Middle frontal gyrus (tissue), 1 donor: ENCODE measurements at regions not wholly inside any gene's neighbourhood (a gene's known extent, or its start where the extent isn't known, plus 50 kb on each side); places are given as distances from the start of the nearest gene placed in this dataset.
"Not testable (repeated sequence)": the region's sequence is repeated elsewhere in the genome, so short reads cannot be mapped to it uniquely, and the experiment has no call there.

Source experiments
- DNase-seq: peaks from one replicate; pipeline ENCODE4 v3.0.0-alpha.2; 2015; ENCODE audit warnings: low spot score; ENCODE audit errors: extremely low spot score

DNA sequence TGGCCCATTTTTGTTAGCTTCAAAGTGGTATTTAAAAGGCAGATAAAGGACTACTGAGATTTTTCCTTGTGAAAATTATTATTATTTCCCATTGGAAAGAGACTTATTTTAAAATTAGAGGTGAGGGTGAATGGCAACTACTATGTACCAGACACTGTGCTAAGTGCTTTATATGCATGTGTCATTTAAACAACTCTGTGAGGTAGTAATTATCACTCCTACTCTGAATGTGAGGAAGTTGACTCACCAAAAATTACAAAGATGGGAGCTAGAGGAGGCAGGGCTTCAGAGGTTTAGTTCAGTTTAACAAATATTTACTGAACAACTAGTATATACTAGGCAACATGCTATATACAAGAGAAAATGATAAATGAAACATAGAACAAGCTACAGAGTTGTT, 78.2 kb downstream of the MSL3 start:
- DNase-seq = no peak

DNA sequence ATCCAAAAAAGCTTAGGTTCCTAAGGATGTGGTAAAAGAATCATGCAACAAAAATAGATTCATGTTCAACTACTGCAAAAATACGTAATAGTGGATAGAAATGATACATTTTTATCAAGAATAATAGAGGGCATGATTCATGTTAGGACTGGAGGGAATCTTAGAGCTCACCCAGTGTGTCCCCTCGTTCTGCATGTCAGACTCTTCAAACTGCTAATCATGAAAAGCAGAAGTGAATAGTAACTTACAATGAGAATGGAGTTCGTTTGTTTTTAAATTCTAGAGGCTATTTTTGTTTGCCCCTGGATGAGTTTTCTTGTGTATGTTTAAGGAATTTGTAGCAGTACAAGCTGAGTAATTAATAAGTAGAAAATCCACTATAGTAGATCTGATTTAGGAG, 79.4 kb downstream of the MSL3 start:
- DNase-seq = no peak

- no peak for DNase-seq
These were observed 106.1 kb downstream of the MSL3 start for GRCh38 chrX:11864171-11864570.

DNA sequence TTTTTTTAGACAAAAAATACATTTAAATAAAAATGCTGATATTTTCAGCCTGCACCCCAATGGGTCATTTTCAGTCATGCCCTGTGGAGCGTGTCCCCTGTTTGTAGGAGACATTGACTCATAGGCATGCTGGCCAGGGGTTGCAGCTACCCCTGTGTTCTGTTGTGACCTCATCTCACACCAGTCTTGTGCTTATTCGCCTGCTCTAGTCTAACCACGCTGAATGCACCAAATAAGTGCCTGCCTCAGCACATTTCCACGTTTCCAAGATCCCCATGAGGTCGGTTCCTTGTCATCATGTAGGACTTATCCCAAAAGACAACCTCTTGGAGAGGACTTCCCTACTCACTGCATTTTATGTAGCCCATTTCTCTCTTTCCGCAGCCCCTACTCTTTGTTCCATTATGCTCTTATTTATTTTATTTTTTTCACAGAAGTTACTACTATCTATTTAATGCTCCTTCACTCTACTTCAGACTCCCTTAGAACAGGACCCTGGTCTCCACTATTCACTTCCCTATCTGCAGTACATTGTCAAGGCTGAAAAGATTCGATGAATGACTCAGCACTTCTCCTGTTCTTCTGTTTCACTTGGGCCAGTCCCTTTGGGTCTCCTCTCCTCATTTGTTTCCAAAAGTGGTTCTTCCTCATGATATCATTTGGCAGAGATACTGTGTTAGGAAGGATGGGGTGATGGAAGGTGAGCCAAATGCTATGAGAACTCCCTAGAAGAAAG, 109.7 kb downstream of the MSL3 start:
- no peak for DNase-seq

- DNase-seq = no peak
These were observed 112.8 kb downstream of the MSL3 start for GRCh38 chrX:11870789-11871188.

GRCh38 chrX:11881485-11882170, 123.6 kb downstream of the MSL3 start:
- no peak for DNase-seq

DNA sequence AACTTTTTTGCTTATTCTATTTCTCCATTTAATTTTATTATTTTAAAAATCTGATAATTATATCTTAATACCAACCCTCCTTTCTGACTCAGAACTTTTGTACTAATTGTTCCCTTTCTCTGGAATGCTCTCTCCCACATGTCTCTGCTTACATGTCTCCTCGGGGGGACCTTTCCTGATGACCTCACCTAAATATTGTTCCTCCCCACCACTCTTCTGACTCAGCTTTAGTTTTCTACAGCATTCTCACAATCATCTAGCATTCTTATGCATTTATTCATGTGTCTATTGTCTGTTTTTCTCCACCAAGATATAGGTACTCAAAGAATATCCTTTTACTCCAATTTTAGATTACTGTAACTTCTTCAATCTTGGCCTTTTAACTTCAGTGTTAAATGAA, 128.7 kb downstream of the MSL3 start:
- DNase-seq = no peak

- DNase-seq = no peak
These were observed 129.1 kb downstream of the MSL3 start for GRCh38 chrX:11887175-11887574.

DNA sequence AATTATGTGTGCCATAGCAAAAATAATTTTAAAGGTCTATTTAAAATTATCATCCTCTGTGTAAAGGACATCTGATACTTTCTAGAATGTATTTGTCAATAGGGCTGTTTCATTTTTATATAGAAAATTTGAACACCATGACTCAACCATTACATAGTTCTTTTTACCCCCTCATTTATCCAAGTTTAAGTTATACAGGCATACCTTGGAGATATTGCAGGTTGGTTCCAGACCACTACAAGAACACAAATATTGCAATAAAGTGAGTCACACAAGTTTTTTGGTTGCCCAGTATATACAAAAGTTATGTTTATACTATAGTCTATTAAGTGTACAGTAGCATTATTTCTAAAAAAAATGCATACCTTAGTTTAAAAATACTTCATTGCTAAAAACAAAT, 130.4 kb downstream of the MSL3 start:
- DNase-seq = no peak

DNA sequence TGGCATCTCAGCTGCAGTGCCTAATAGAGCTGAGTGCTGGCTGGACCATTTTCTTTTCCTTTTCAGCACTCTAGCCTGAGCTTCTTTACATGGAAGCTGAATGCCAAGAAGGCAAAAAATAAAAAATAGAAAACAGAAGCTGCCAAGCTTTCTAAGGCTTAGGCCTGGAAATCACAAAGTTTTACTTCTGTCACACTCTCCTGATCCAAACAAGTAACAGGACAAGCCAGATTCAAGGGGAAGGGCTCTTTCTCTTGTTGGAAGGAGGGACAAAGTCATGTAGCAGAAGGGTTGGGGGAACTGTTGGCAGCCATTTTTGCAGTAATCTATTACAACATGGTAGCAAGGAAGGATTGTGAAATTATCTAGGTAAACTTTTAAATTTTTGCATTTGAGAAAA, 131.8 kb downstream of the MSL3 start:
- no peak for DNase-seq

GRCh38 chrX:11890836-11891514, 132.9 kb downstream of the MSL3 start:
- peak; percentile 3 for DNase-seq

DNA sequence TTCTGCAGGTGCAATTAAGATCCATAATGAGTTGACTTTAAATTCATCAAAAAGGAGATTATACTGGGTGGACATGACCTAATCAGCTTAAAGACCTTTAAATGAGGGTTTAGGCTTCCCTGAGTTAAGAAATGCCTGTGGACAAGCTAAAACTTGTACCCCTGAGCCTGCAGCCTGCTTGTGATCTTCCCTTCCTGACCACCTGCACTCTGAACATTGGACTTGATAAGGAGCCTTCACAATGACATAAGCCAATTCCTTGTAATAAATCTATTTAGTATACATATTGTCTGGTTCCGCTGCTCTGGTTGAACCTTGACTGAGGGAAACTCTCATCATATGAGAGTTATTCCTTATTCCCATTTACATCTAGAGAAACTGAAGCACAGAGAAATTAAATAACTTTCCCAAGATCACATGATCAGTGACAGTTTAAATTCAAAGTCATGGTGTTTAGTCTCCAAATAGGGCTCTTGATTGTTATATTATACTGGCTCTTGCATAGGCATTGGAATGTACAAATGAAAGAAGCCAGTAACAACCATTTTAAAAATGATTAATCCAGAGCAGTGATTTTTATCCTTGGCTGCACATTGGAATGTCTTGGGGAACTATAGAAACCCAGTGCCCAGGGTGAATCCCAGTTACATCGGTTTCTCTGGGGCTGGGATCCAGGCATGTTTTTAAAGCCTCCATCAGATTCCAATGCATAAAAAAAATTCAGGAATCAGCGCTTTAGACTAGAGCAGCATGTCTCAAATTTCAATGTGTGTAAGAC, 136.1 kb downstream of the MSL3 start:
- DNase-seq = no peak

DNA sequence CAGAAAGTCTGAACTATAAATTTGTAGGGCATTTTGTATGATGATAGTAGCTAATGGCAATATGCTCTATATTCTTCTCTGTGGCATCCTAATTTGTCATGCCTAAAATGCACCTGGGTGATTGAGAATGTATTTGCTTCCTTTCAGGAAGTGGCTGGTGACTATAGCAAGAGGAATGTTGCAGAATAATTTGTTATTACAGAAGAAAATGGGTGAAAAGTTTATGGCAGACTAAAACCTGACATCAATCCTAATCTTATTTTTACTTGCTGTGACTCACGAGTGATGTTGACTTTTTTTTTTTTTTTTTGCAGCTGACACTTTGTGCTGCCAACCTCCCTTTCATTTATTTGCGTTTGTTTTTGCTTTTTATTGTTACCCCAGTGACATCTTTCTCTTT, 141.1 kb downstream of the MSL3 start:
- DNase-seq = no peak

GRCh38 chrX:11905933-11906332, 147.9 kb downstream of the MSL3 start:
- DNase-seq = not testable (repeated sequence)

GRCh38 chrX:11908371-11908770, 150.3 kb downstream of the MSL3 start:
- no peak for DNase-seq

- no peak for DNase-seq
These were observed 155.0 kb downstream of the MSL3 start for GRCh38 chrX:11913001-11913400.

- no peak for DNase-seq
These were observed 171.4 kb downstream of the MSL3 start for GRCh38 chrX:11929476-11929875.

DNA sequence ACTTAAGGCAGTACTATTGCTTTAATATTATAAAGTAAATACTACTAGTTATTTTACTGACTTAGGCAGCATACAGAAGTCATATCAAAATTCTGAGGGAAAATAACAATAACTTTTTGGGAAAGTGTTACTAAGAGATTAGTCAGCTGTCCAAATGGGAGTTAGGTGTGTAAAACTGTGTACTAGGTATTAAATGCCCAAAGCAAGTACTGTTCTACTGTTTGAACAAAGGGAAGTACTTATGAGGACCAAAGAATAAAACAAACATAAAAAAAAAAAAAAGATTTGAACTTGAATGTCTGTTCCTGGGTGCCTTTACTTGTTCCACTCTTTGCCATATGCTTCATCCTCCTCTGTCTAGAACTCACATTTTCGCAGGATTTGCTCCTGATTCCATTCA, 174.4 kb downstream of the MSL3 start:
- no peak for DNase-seq

GRCh38 chrX:11934089-11934488, 176.1 kb downstream of the MSL3 start:
- no peak for DNase-seq

DNA sequence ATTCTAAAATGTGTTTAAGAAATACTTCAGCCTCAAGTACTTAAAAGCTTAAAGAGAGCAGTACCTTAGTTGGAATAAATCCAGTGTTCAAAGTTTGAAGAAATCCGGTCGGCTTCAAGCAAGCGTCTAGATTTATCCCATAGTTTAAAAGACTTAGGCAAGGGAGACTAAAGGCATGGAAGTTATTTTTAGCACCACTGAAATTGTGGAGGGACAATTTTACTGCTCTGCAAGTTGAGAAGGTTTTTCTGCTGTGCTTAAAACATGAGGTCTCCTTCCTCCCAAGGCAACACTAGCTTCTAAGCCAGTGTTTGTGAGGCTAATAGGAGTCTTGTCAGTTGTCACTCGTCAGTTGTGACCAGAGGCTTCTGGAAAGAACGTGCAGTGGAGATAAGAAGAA, 183.5 kb downstream of the MSL3 start:
- no peak for DNase-seq

- no peak for DNase-seq
These were observed 186.5 kb downstream of the MSL3 start for GRCh38 chrX:11944501-11944900.

- no peak for DNase-seq
These were observed 189.0 kb upstream of the FRMPD4 start for GRCh38 chrX:11949291-11949690.
